Panc1 (cell line): ENCODE measurements at regions not wholly inside any gene's neighbourhood (a gene's known extent, or its start where the extent isn't known, plus 50 kb on each side); places are given as distances from the start of the nearest gene placed in this dataset.

Source experiments
- CTCF ChIP-seq: fragments of 450-650 bp; IDR thresholded peaks from 2 replicates; pipeline ENCODE4 v1.5.1; 2017; ENCODE audit warnings: mild to moderate bottlenecking
- REST ChIP-seq, 2 experiments: IDR thresholded peaks; 2 replicates each; pipeline ENCODE4 v1.6.1; 2011 to 2012; ENCODE audit warnings: low read depth in 2 of 2, control low read depth in 1 of 2, low read length in 1 of 2, mild to moderate bottlenecking in 1 of 2, moderate library complexity in 1 of 2; ENCODE audit not compliant: insufficient read depth in 1 of 2
- SIN3A ChIP-seq: IDR thresholded peaks from 2 replicates; pipeline ENCODE4 v1.6.1; 2012; ENCODE audit warnings: low read depth, mild to moderate bottlenecking, low read length, moderate library complexity, borderline replicate concordance; ENCODE audit not compliant: insufficient read depth

GRCh38 chr13:105519771-105520170 lies 1015.7 kb downstream of the EFNB2 start:
- no peak for TF ChIP-seq CTCF
- no peak for TF ChIP-seq SIN3A
- no peak for TF ChIP-seq REST (IDR thresholded peaks at IDR 0.05; ENCODE audit: insufficient read depth in 1 of 2, low read depth in 2 of 2, low read length in 1 of 2)
